ENCODE measurements at regions not wholly inside any gene's neighbourhood (a gene's known extent, or its start where the extent isn't known, plus 50 kb on each side); places are given as distances from the start of the nearest gene placed in this dataset.

DNA sequence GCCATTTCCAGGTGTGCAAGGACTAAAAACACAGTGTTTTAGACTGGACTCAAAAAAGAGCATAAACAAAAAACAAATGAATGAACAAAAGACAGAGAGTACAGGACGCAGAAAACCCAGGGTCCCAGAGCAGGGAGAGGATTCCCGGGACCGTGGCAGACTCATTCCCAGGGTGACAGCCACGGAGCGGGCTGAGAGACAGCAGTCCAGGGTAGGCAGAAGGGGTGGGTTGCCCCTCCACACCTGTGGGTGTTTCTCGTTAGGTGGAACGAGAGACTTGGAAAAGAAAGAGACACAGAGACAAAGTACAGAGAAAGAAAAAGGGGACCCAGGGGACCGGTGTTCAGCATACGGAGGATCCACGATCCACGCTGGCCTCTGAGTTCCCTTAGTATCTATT lies 273.4 kb downstream of the EIPR1 start:
- H3K27me3 ChIP-seq (ENCODE audit: insufficient read depth), result no peaks in the 10 kb centered on the region
- no peaks in the 10 kb centered on the region for H3K36me3 ChIP-seq (replicated peaks in 1 of 2; ENCODE audit: control insufficient read depth in 1 of 2, insufficient read depth in 2 of 2, low read length in 1 of 2)
- no peak overlapping the region for H3K9ac ChIP-seq
- H3K4me2 ChIP-seq, result no peak overlapping the region
- ChIA-PET CTCF (interaction anchor here (1.0 kb wide), 1 partner anchor 255 kb away, joined by 3 read pairs; no protein-coding TSS in a partner anchor), POLR2A (interaction anchor here (4.7 kb wide), 1 partner anchor 23 kb away, joined by 66 read pairs; no protein-coding TSS in a partner anchor)
- H3K9me3 ChIP-seq, result no peaks in the 10 kb centered on the region
- no peak for DNase-seq
- peaks cover 0 to 78% of the 10 kb centered on the region in 2 experiments; a peak in 2 of 4 replicates for H3K4me1 ChIP-seq (ENCODE audit: control insufficient read depth in 1 of 2, insufficient read depth in 2 of 2, low read depth in 1 of 2, low read length in 1 of 2)
- H4K20me1 ChIP-seq (ENCODE audit: insufficient read depth), result no peaks in the 10 kb centered on the region
- no peak overlapping the region for H2AFZ ChIP-seq (ENCODE audit: low read depth)
- peak overlapping the region in 1 of 2 experiments; percentile 100; a peak in 2 of 4 replicates for H3K27ac ChIP-seq (ENCODE audit: low read depth in 2 of 2, low read length in 1 of 2)
- WGBS (ENCODE audit: low lambda C conversion rate), result 46% methylated on average over 11 of the region's 11 CpGs
- H3K9me2 ChIP-seq, result no peaks in the 10 kb centered on the region
- no peaks in the 10 kb centered on the region for H3K79me2 ChIP-seq (ENCODE audit: insufficient read depth)
- no peak overlapping the region for H3K4me3 ChIP-seq (ENCODE audit: low read depth in 2 of 2, low read length in 1 of 2)
- H3F3A ChIP-seq (replicated peaks; ENCODE audit: insufficient read depth), result no peaks in the 10 kb centered on the region
- no peak for TF ChIP-seq RCOR1 (IDR thresholded peaks at IDR 0.05; ENCODE audit: low read length)
- TF ChIP-seq NFIC (IDR thresholded peaks at IDR 0.05; ENCODE audit: borderline replicate concordance), result no peak
- TF ChIP-seq, protein P1, sequence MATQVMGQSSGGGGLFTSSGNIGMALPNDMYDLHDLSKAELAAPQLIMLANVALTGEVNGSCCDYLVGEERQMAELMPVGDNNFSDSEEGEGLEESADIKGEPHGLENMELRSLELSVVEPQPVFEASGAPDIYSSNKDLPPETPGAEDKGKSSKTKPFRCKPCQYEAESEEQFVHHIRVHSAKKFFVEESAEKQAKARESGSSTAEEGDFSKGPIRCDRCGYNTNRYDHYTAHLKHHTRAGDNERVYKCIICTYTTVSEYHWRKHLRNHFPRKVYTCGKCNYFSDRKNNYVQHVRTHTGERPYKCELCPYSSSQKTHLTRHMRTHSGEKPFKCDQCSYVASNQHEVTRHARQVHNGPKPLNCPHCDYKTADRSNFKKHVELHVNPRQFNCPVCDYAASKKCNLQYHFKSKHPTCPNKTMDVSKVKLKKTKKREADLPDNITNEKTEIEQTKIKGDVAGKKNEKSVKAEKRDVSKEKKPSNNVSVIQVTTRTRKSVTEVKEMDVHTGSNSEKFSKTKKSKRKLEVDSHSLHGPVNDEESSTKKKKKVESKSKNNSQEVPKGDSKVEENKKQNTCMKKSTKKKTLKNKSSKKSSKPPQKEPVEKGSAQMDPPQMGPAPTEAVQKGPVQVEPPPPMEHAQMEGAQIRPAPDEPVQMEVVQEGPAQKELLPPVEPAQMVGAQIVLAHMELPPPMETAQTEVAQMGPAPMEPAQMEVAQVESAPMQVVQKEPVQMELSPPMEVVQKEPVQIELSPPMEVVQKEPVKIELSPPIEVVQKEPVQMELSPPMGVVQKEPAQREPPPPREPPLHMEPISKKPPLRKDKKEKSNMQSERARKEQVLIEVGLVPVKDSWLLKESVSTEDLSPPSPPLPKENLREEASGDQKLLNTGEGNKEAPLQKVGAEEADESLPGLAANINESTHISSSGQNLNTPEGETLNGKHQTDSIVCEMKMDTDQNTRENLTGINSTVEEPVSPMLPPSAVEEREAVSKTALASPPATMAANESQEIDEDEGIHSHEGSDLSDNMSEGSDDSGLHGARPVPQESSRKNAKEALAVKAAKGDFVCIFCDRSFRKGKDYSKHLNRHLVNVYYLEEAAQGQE (IDR thresholded peaks at IDR 0.05; ENCODE audit: low read depth, low read length), result no peak
- TF ChIP-seq GABPA (IDR thresholded peaks at IDR 0.05; ENCODE audit: low read depth), result no peak

DNA sequence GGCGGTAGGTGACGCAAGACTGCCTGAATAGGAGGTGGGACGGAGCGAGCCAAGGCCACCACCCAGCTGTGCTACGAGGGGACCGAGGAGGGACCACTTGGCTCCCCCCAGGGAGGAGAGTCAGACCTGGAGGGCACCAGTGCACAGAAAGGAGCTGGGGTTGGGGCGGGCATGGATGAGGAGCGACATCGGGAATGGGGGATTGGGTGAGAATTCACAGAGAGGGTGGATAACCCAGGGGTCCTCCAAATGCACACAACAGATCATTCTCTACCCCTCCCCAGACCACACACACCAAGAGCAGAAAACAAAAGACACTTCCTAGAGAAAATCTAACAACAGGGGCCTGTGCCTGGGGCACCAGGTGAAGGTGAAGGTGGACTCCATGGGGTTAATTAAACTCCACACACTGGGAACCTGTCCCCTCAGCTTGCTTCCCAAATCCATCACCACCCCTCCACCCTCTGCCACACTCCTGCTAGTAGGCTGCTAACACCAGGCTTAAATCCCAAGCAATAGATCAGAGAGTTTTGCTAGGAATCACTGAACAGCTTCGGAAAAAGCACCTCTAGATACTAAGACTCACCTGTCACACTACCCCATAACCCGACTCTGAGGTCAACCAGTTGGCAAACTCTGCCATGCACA lies 274.6 kb downstream of the EIPR1 start:
- Histone ChIP-seq H3K79me2 (ENCODE audit: insufficient read depth) (no peaks in the 10 kb centered on the region), H2AFZ (ENCODE audit: low read depth) (no peak overlapping the region), H3K4me2 (no peak overlapping the region), H3K9me3 (no peaks in the 10 kb centered on the region), H4K20me1 (ENCODE audit: insufficient read depth) (no peaks in the 10 kb centered on the region), H3K9ac (no peak overlapping the region), H3K4me1 (ENCODE audit: control insufficient read depth in 1 of 2, insufficient read depth in 2 of 2, low read depth in 1 of 2, low read length in 1 of 2) (peaks cover 0 to 77% of the 10 kb centered on the region in 2 experiments; a peak in 2 of 4 replicates), H3K9me2 (no peaks in the 10 kb centered on the region), H3F3A (replicated peaks; ENCODE audit: insufficient read depth) (no peaks in the 10 kb centered on the region), H3K27me3 (ENCODE audit: insufficient read depth) (no peaks in the 10 kb centered on the region), H3K4me3 (ENCODE audit: low read depth in 2 of 2, low read length in 1 of 2) (no peak overlapping the region), H3K36me3 (replicated peaks in 1 of 2; ENCODE audit: control insufficient read depth in 1 of 2, insufficient read depth in 2 of 2, low read length in 1 of 2) (no peaks in the 10 kb centered on the region), H3K27ac (ENCODE audit: low read depth in 2 of 2, low read length in 1 of 2) (peak overlapping the region in 1 of 2 experiments; percentile 100; a peak in 2 of 4 replicates)
- DNase-seq, result no peak
- no peak for TF ChIP-seq EP300 (IDR thresholded peaks at IDR 0.05; ENCODE audit: borderline replicate concordance in 1 of 2, low read depth in 1 of 2, low read length in 1 of 2)
- TF ChIP-seq, protein P2, sequence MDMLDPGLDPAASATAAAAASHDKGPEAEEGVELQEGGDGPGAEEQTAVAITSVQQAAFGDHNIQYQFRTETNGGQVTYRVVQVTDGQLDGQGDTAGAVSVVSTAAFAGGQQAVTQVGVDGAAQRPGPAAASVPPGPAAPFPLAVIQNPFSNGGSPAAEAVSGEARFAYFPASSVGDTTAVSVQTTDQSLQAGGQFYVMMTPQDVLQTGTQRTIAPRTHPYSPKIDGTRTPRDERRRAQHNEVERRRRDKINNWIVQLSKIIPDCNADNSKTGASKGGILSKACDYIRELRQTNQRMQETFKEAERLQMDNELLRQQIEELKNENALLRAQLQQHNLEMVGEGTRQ (IDR thresholded peaks at IDR 0.05; ENCODE audit: borderline replicate concordance, low read depth, low read length), result no peak
- no peak for TF ChIP-seq NFIC (IDR thresholded peaks at IDR 0.05; ENCODE audit: borderline replicate concordance)
- TF ChIP-seq RAD21 (IDR thresholded peaks at IDR 0.05; ENCODE audit: low read length), result no peak
- TF ChIP-seq ELF1 (IDR thresholded peaks at IDR 0.05), result no peak
- no peak for TF ChIP-seq FOXJ3 (CRISPR knock-in tag; IDR thresholded peaks at IDR 0.05)
- TF ChIP-seq, protein P3, sequence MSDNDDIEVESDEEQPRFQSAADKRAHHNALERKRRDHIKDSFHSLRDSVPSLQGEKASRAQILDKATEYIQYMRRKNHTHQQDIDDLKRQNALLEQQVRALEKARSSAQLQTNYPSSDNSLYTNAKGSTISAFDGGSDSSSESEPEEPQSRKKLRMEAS (IDR thresholded peaks at IDR 0.05; ENCODE audit: low read depth), result no peak
- TF ChIP-seq TCF12 (IDR thresholded peaks at IDR 0.05), result no peak
- TF ChIP-seq, protein P4, sequence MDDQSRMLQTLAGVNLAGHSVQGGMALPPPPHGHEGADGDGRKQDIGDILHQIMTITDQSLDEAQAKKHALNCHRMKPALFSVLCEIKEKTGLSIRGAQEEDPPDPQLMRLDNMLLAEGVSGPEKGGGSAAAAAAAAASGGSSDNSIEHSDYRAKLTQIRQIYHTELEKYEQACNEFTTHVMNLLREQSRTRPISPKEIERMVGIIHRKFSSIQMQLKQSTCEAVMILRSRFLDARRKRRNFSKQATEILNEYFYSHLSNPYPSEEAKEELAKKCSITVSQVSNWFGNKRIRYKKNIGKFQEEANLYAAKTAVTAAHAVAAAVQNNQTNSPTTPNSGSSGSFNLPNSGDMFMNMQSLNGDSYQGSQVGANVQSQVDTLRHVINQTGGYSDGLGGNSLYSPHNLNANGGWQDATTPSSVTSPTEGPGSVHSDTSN (IDR thresholded peaks at IDR 0.05), result no peak
- TF ChIP-seq, protein P5, sequence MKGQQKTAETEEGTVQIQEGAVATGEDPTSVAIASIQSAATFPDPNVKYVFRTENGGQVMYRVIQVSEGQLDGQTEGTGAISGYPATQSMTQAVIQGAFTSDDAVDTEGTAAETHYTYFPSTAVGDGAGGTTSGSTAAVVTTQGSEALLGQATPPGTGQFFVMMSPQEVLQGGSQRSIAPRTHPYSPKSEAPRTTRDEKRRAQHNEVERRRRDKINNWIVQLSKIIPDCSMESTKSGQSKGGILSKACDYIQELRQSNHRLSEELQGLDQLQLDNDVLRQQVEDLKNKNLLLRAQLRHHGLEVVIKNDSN (IDR thresholded peaks at IDR 0.05; ENCODE audit: borderline replicate concordance, low read depth), result no peak
- TF ChIP-seq, protein P6, sequence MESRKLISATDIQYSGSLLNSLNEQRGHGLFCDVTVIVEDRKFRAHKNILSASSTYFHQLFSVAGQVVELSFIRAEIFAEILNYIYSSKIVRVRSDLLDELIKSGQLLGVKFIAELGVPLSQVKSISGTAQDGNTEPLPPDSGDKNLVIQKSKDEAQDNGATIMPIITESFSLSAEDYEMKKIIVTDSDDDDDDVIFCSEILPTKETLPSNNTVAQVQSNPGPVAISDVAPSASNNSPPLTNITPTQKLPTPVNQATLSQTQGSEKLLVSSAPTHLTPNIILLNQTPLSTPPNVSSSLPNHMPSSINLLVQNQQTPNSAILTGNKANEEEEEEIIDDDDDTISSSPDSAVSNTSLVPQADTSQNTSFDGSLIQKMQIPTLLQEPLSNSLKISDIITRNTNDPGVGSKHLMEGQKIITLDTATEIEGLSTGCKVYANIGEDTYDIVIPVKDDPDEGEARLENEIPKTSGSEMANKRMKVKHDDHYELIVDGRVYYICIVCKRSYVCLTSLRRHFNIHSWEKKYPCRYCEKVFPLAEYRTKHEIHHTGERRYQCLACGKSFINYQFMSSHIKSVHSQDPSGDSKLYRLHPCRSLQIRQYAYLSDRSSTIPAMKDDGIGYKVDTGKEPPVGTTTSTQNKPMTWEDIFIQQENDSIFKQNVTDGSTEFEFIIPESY (IDR thresholded peaks at IDR 0.05; ENCODE audit: borderline replicate concordance, low read depth), result no peak
- TF ChIP-seq NRF1 (IDR thresholded peaks at IDR 0.05; ENCODE audit: low read depth, low read length), result no peak
- no peak for TF ChIP-seq YY1 (IDR thresholded peaks at IDR 0.05; ENCODE audit: low read depth)
- no peak for TF ChIP-seq SMC3 (IDR thresholded peaks at IDR 0.05; ENCODE audit: low read depth, low read length)
- ChIA-PET POLR2A (interaction anchor here (4.7 kb wide), 1 partner anchor 24 kb away, joined by 66 read pairs; no protein-coding TSS in a partner anchor), CTCF (interaction anchor here (0.6 to 3.0 kb wide), 6 partner anchors 11 to 873 kb away, joined by 3 to 15 read pairs (median 4); no protein-coding TSS in a partner anchor)
- 65% methylated on average over 11 of the region's 11 CpGs for WGBS (ENCODE audit: low lambda C conversion rate)
